Muscle layer of colon (tissue), 2 donors: ENCODE measurements at regions not wholly inside any gene's neighbourhood (a gene's known extent, or its start where the extent isn't known, plus 50 kb on each side); places are given as distances from the start of the nearest gene placed in this dataset.

Experiments used
- H3K27ac ChIP-seq: one replicate; pipeline ENCODE4 v1.7.0; 2013; ENCODE audit warnings: low read depth, mild to moderate bottlenecking, low read length, moderate library complexity
- H3K27me3 ChIP-seq, 2 donors: one replicate each; pipeline ENCODE4 v1.7.0; 2013; ENCODE audit warnings: low read length in 2 of 2, mild to moderate bottlenecking in 2 of 2; ENCODE audit not compliant: insufficient read depth in 2 of 2, control insufficient read depth in 1 of 2
- H3K36me3 ChIP-seq: one replicate; pipeline ENCODE4 v1.7.0; 2013; ENCODE audit warnings: mild to moderate bottlenecking, low read length; ENCODE audit not compliant: insufficient read depth
- H3K4me1 ChIP-seq: one replicate; pipeline ENCODE4 v1.7.0; 2013; ENCODE audit warnings: mild to moderate bottlenecking, low read length; ENCODE audit not compliant: insufficient read depth
- H3K4me3 ChIP-seq, 2 donors: one replicate each; pipeline ENCODE4 v1.7.0; 2013; ENCODE audit warnings: low read length in 2 of 2, low read depth in 1 of 2, mild to moderate bottlenecking in 1 of 2, moderate library complexity in 1 of 2
- H3K9ac ChIP-seq: one replicate; pipeline ENCODE4 v1.7.0; 2013; ENCODE audit warnings: low read length
- H3K9me3 ChIP-seq: one replicate; pipeline ENCODE4 v1.7.0; 2013; ENCODE audit warnings: mild to moderate bottlenecking, low read length
- donor health status: abdominal sarcoma.
- donor health status: Adenocarcinoma of cecum.

DNA sequence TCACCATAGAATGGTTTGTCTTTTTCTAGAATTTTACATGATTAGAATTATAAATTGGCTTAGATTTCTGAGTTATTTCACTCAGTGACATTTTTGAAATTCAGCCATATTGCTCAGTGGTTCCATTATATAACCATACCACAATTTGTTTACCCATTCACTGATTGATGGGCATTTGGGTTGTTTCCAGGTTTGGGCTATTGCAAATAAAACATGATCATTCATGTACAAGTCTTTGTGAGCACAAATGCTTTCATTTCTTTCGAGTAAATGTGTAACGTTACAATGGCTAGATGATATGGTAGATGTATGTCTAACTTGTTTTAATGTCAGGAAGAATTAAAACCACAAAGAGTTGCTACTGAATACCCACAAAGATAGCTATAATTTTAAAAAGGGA is 279.9 kb upstream of the TARS1 start:
- no peaks in the 10 kb centered on the region for H3K9me3 ChIP-seq
- no peak overlapping the region for H3K27ac ChIP-seq
- no peaks in the 10 kb centered on the region for H3K36me3 ChIP-seq
- H3K9ac ChIP-seq = no peak overlapping the region
- no peaks in the 10 kb centered on the region for H3K4me1 ChIP-seq
- H3K27me3 ChIP-seq = no peaks in the 10 kb centered on the region
- no peak overlapping the region for H3K4me3 ChIP-seq

DNA sequence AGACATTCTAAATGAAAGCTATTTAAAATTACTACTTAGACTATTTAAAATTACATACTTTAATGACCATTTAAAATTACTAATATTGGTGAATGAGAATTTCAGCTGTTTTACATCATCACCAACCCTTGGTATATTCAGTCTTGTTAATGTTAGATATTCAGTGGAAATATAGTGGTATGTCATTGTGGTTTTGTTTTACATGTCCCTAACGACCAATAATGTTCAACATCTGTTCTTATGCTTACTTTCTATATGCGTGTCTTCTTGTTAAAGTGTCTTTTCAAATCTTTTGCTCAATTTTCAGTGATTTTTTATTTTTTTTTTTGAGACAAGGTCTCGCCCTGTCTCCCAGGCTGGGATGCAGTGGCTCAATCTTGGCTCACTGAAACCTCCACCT is 279.3 kb upstream of the TARS1 start:
- Histone ChIP-seq H3K9ac (no peak overlapping the region), H3K9me3 (no peaks in the 10 kb centered on the region), H3K27ac (no peak overlapping the region), H3K4me3 (no peak overlapping the region), H3K4me1 (no peaks in the 10 kb centered on the region), H3K27me3 (no peaks in the 10 kb centered on the region), H3K36me3 (no peaks in the 10 kb centered on the region)

DNA sequence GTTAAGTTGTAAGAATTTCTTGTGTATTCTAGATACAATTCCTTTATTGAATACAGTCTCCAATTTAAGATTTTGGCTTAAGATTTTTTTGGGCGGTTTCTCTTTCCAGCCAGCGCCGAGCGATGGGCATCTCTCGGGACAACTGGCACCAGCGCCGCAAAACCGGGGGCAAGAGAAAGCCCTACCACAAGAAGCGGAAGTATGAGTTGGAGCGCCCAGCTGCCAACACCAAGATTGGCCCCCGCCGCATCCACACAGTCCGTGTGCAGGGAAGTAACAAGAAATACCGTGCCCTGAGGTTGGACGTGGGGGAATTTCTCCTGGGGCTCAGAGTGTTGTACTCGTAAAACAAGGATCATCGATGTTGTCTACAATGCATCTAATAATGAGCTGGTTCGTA is 278.7 kb upstream of the TARS1 start:
- no peaks in the 10 kb centered on the region for H3K4me1 ChIP-seq
- H3K27ac ChIP-seq = no peak overlapping the region
- H3K9me3 ChIP-seq = no peaks in the 10 kb centered on the region
- no peak overlapping the region for H3K4me3 ChIP-seq
- H3K27me3 ChIP-seq = no peaks in the 10 kb centered on the region
- no peak overlapping the region for H3K9ac ChIP-seq
- no peaks in the 10 kb centered on the region for H3K36me3 ChIP-seq

DNA sequence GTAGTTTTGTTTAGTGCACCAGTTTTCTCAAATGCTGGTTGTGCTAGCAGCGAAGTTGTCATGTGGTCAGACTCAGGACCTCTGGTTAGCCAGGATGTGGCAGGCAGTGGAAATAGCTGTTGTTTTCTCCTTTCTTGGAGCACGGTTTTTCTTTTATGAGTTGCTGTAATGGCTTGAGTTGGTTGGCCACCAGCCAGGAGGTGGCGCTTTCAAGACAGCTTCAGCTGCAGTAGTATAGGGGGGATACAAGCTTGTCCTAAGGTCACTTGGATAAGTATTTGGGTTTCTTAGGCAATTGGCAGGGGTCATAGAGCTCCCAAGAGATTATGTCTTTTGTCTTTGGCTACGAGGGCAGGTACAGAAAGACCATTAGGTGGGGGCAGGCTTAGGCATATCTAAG is 274.2 kb upstream of the TARS1 start:
- peaks cover 5% of the 10 kb centered on the region for H3K9me3 ChIP-seq
- H3K4me1 ChIP-seq = no peaks in the 10 kb centered on the region
- no peaks in the 10 kb centered on the region for H3K27me3 ChIP-seq
- no peak overlapping the region for H3K27ac ChIP-seq
- H3K36me3 ChIP-seq = no peaks in the 10 kb centered on the region
- H3K4me3 ChIP-seq = no peak overlapping the region
- H3K9ac ChIP-seq = no peak overlapping the region

DNA sequence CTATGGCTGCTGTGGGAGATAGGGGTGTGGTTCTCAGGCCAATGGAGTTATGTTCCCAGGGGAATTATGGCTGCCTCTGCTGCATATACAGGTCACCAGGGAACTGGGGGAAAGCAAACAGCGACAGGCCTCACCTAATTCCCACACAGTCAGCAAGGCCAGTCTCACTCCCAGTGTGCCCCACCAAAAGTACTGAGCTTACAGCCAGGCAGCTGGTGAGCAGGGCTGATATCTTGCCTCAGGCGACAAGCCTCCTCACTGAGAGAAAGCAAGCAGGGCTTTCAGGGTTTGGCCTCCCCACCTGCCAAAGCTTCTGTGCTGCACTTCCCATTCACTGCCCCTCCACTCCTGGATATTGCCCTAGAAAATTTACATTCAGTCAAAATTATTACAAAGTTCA is 273.8 kb upstream of the TARS1 start:
- Histone ChIP-seq H3K9me3 (peaks cover 5% of the 10 kb centered on the region), H3K4me1 (no peaks in the 10 kb centered on the region), H3K27me3 (no peaks in the 10 kb centered on the region), H3K4me3 (no peak overlapping the region), H3K36me3 (no peaks in the 10 kb centered on the region), H3K9ac (no peak overlapping the region), H3K27ac (no peak overlapping the region)

DNA sequence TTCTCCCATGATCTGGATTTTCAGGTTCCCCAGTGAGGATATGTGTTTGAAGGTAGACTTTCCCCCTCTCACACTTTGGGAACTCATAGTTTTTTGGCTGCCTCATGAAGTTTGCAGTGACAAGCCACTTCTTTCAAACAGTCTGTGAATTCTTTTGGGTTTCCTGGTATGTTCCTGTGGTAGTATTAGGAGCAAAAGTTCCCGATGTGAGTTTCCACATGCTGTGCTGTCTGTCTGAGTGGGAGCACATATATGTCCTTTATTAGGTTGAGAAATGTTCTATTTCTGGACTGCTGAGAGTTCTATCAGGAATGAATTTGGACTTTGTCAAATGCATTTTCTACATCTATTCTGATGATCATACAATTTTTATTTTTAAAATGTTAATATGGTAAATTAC is 273.2 kb upstream of the TARS1 start:
- Histone ChIP-seq H3K4me3 (no peak overlapping the region), H3K27ac (no peak overlapping the region), H3K9me3 (peaks cover 5% of the 10 kb centered on the region), H3K4me1 (no peaks in the 10 kb centered on the region), H3K27me3 (no peaks in the 10 kb centered on the region), H3K36me3 (no peaks in the 10 kb centered on the region), H3K9ac (no peak overlapping the region)

DNA sequence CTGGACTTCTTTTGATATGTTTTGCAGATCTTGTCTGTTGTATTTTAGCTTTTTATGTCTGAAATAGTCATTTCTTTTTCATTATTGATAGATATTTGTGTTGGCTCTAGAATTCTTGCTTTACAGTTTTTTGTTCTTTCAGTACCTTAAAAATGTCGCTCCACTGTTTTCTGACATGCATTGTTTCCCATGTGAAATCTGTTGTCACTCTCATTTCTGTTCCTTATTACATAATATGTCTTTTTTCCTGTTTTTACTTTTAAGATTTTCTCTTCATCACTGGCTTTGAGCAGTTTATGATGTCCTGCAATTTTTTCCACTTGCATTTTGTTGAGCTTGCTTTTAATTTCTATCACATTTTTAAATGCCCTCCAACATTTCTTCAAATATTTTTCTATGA is 270.4 kb upstream of the TARS1 start:
- H3K27me3 ChIP-seq = no peaks in the 10 kb centered on the region
- peaks cover 5% of the 10 kb centered on the region for H3K9me3 ChIP-seq
- no peaks in the 10 kb centered on the region for H3K4me1 ChIP-seq
- H3K27ac ChIP-seq = no peak overlapping the region
- no peak overlapping the region for H3K4me3 ChIP-seq
- no peak overlapping the region for H3K9ac ChIP-seq
- H3K36me3 ChIP-seq = no peaks in the 10 kb centered on the region

DNA sequence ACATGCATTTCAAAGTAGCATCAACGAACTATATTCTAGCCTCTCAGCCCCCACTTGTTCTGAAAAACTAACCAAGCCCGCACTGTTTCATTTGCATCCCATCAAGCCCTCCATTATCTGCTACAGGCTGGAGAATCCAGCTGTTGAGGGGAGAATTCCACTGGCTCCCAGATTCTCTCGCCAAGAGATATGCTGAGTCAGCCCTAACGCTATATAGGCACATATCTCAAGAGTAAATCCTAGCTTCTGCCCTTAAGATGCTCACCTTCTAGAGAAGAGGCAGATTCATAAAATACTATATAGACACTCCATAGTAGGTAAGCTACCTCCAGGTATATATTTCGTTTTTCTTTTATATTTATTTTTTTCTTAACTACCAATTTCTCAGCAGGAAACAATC is 266.4 kb upstream of the TARS1 start:
- H3K9ac ChIP-seq = no peak overlapping the region
- no peak overlapping the region for H3K27ac ChIP-seq
- H3K9me3 ChIP-seq = peaks cover 5% of the 10 kb centered on the region
- no peaks in the 10 kb centered on the region for H3K36me3 ChIP-seq
- no peaks in the 10 kb centered on the region for H3K4me1 ChIP-seq
- no peaks in the 10 kb centered on the region for H3K27me3 ChIP-seq
- H3K4me3 ChIP-seq = no peak overlapping the region

DNA sequence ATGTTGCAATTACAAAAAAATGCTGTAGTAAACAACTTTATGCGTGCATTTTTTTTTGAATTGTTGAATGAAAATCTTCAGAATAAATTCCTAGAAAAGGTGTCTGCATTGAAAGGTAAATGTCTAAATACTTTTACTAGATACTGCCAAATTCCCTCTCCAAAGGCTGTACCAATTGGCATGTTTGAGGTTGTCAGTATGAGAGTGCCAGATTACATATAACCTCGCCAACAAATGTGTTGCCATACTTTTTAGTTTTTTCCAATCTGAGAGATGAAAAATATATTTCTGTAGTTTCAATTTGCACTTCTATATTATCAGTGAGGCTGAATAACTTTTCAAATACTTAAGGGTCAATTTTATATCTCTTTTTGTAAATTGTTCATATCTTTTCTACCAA is 261.5 kb upstream of the TARS1 start:
- H3K27ac ChIP-seq = no peak overlapping the region
- no peak overlapping the region for H3K4me3 ChIP-seq
- H3K27me3 ChIP-seq = no peaks in the 10 kb centered on the region
- H3K9me3 ChIP-seq = no peaks in the 10 kb centered on the region
- H3K9ac ChIP-seq = no peak overlapping the region
- no peaks in the 10 kb centered on the region for H3K4me1 ChIP-seq
- no peaks in the 10 kb centered on the region for H3K36me3 ChIP-seq

DNA sequence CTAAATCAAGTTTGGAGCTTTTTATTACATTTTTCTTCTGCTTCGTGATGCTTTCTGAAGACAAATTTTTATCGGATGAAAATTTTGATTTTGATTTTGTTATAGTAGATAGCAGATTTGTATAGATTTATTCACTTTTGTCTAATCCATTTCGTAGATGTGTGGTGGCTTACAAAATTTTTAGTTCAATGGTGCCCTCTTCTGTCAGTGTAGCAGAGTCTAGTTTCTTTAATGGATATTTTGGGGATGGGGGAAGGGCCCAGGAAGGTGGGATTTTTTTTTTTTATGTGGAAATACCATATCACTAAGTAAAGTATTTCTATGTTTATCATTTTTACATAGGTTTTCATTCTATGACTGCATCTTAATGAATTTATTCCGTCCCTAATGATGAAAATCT is 259.9 kb upstream of the TARS1 start:
- no peaks in the 10 kb centered on the region for H3K27me3 ChIP-seq
- H3K4me3 ChIP-seq = no peak overlapping the region
- no peaks in the 10 kb centered on the region for H3K4me1 ChIP-seq
- H3K36me3 ChIP-seq = no peaks in the 10 kb centered on the region
- no peak overlapping the region for H3K9ac ChIP-seq
- no peaks in the 10 kb centered on the region for H3K9me3 ChIP-seq
- no peak overlapping the region for H3K27ac ChIP-seq

DNA sequence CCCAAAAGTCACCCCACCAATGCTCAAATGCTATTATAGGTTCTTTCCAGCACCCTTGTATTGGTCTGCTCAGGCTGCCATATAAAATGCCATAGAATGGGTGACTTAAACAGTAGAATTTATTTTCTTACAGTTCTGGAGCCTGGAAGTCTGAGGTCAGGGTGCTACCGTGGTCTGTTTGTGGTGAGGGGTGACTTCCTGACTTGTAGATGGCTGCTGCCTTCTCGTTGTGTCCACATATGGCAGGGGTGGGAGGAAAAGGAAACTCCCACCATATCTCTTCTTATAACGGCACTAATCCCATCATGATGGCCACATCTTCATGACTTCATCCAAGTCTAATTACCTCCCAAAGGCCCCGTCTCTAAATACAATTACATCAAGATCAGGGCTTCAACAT is 257.8 kb upstream of the TARS1 start:
- Histone ChIP-seq H3K36me3 (no peaks in the 10 kb centered on the region), H3K4me1 (no peaks in the 10 kb centered on the region), H3K4me3 (no peak overlapping the region), H3K9ac (no peak overlapping the region), H3K9me3 (no peaks in the 10 kb centered on the region), H3K27me3 (no peaks in the 10 kb centered on the region), H3K27ac (no peak overlapping the region)

DNA sequence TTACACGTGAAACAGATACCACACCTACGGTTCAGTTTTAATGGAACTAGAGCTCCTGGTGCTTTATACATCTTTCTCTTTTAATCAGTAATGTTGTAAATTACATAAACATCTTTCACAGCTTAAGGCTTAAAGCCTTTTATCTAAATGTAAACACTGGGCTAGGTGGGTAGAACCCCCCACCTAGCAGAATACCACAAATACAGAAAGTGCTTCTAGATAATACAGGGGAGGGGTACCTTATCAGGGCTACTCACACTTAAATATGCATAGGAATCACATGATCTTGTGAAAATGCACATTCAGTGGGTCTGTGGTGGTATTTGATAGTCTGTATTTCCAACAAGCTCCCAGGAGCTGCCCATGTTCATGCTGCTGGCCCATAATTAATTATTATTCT is 256.4 kb upstream of the TARS1 start:
- no peak overlapping the region for H3K27ac ChIP-seq
- no peaks in the 10 kb centered on the region for H3K9me3 ChIP-seq
- H3K4me3 ChIP-seq = no peak overlapping the region
- H3K36me3 ChIP-seq = no peaks in the 10 kb centered on the region
- H3K4me1 ChIP-seq = no peaks in the 10 kb centered on the region
- no peaks in the 10 kb centered on the region for H3K27me3 ChIP-seq
- H3K9ac ChIP-seq = no peak overlapping the region
